Activated CD4-positive, alpha-beta T cell treated with anti-CD3 and anti-CD28 coated beads, Interleukin-2, amount 10 ng/mL, durations not matched to agents 7 days and 5 days (primary cell): ENCODE measurements at regions not wholly inside any gene's neighbourhood (a gene's known extent, or its start where the extent isn't known, plus 50 kb on each side); places are given as distances from the start of the nearest gene placed in this dataset.

Source experiments
- CTCF ChIA-PET: fragments of 350-600 bp; sonication (Branson Sonifier 250); formaldehyde crosslinking; loops from one replicate; lab custom pipeline; 2021; ENCODE audit warnings: antibody characterized with exemption; lab: Charles Lee
- POLR2A ChIA-PET: fragments of 350-600 bp; sonication (Branson Sonifier 250); formaldehyde crosslinking; loops from one replicate; lab custom pipeline; 2021; ENCODE audit warnings: antibody characterized with exemption; lab: Charles Lee
- DNase-seq: peaks from one replicate; pipeline ENCODE4 v3.0.0-alpha.2; 2020
- H3K27ac Mint-ChIP-seq: one replicate; pipeline ENCODE4 v1.8.0; 2021; ENCODE audit warnings: mild to moderate bottlenecking, moderate library complexity, mixed read lengths
- H3K27me3 Mint-ChIP-seq: one replicate; pipeline ENCODE4 v1.8.0; 2021; ENCODE audit warnings: mixed read lengths
- H3K36me3 Mint-ChIP-seq: one replicate; pipeline ENCODE4 v1.8.0; 2021; ENCODE audit warnings: low read depth, mixed read lengths
- H3K4me1 Mint-ChIP-seq: one replicate; pipeline ENCODE4 v1.8.0; 2021; ENCODE audit warnings: mixed read lengths
- H3K4me3 Mint-ChIP-seq: one replicate; pipeline ENCODE4 v1.8.0; 2021; ENCODE audit warnings: mild to moderate bottlenecking, moderate library complexity, mixed read lengths
- H3K9me3 Mint-ChIP-seq: one replicate; pipeline ENCODE4 v1.8.0; 2021; ENCODE audit warnings: mixed read lengths

- ChIA-PET CTCF (no interaction called here), POLR2A (no interaction called here)
- Mint-ChIP-seq H3K27ac (no peak overlapping the region), H3K9me3 (no peaks in the 10 kb centered on the region), H3K36me3 (no peaks in the 10 kb centered on the region), H3K4me1 (no peaks in the 10 kb centered on the region), H3K27me3 (no peaks in the 10 kb centered on the region), H3K4me3 (no peak overlapping the region)
- DNase-seq: no peak
Observed at GRCh38 chr13:104782741-104783140, 1716.5 kb upstream of the SLC10A2 start.

DNA sequence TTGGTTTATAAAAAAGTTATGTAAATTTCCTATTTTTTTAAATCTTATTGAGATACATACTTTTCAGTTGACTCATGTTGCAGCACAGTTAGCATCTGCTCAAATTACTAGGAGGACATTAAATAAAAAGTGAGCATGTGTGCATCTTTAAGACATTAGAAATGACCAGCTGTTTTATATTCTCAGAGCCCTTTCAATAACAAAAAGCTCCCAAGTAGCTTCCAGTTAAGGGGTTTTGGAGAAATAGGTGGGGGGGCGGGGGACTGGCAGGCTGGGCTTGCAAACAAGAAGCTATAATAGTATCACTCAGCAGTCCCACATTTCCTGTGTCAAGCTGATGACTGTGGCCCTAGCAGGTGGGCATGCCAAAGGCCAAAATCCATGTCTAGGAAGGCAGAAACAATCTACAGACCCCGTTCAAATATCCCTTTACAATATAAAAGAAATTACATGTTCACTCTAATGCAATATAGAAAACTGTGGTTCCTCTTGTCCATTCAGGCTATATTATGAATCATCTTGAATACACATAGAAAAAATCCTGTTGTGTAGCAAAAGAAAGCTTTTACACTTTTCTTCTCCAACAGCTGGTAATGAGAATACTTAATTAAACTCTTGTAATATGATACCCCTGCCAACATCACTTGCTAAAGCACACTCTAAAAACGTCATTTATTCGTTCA is 1713.2 kb upstream of the SLC10A2 start:
- Mint-ChIP-seq H3K9me3 (no peaks in the 10 kb centered on the region), H3K4me1 (no peaks in the 10 kb centered on the region), H3K4me3 (no peak overlapping the region), H3K36me3 (no peaks in the 10 kb centered on the region), H3K27me3 (no peaks in the 10 kb centered on the region), H3K27ac (no peak overlapping the region)
- CTCF ChIA-PET: no interaction called here
- no peak for DNase-seq
- POLR2A ChIA-PET: no interaction called here

GRCh38 chr13:104773775-104774174 is 1707.6 kb upstream of the SLC10A2 start:
- DNase-seq: no peak
- POLR2A ChIA-PET: no interaction called here

GRCh38 chr13:104769545-104769944 is 1703.3 kb upstream of the SLC10A2 start:
- Mint-ChIP-seq H3K27me3 (no peaks in the 10 kb centered on the region), H3K36me3 (no peaks in the 10 kb centered on the region), H3K9me3 (no peaks in the 10 kb centered on the region), H3K4me1 (no peaks in the 10 kb centered on the region), H3K4me3 (no peak overlapping the region), H3K27ac (no peak overlapping the region)
- no peak for DNase-seq
- ChIA-PET POLR2A (no interaction called here), CTCF (no interaction called here)

More at GRCh38 chr13:104773775-104774174, 1707.6 kb upstream of the SLC10A2 start:
- no peak overlapping the region for H3K4me3 Mint-ChIP-seq
- CTCF ChIA-PET: interaction anchor here (0.7 kb wide), 1 partner anchor 1786 kb away, joined by 3 read pairs; no protein-coding TSS in a partner anchor
- no peaks in the 10 kb centered on the region for H3K27me3 Mint-ChIP-seq
- H3K9me3 Mint-ChIP-seq: no peaks in the 10 kb centered on the region
- H3K27ac Mint-ChIP-seq: no peak overlapping the region
- no peaks in the 10 kb centered on the region for H3K36me3 Mint-ChIP-seq
- H3K4me1 Mint-ChIP-seq: no peaks in the 10 kb centered on the region

DNA sequence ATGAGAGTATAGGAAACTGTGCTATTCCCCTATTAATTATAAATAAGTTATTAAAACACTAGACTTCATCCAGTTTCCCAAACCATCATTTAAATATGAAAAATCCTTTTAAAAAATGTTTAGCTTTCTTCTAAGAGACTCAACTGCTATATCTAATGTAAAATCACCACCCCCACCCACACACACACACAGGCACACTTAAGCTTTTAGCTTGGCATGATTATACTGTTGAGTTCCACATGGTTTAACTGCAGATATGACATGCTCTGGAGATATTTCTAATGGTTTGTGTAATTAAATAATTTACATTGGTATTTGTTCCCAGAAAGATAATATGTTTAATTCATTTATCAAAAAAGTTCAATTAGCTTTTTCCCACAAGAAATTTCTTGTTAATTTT is 1700.1 kb upstream of the SLC10A2 start:
- ChIA-PET POLR2A (no interaction called here), CTCF (no interaction called here)
- H3K36me3 Mint-ChIP-seq: no peaks in the 10 kb centered on the region
- no peaks in the 10 kb centered on the region for H3K27me3 Mint-ChIP-seq
- H3K27ac Mint-ChIP-seq: no peak overlapping the region
- DNase-seq: no peak
- no peaks in the 10 kb centered on the region for H3K9me3 Mint-ChIP-seq
- no peak overlapping the region for H3K4me3 Mint-ChIP-seq
- H3K4me1 Mint-ChIP-seq: no peaks in the 10 kb centered on the region

- no peak for DNase-seq
Observed at GRCh38 chr13:104764600-104764999, 1698.4 kb upstream of the SLC10A2 start.

GRCh38 chr13:104759069-104759468 is 1692.9 kb upstream of the SLC10A2 start:
- DNase-seq: no peak
- no peak overlapping the region for H3K27ac Mint-ChIP-seq
- no peaks in the 10 kb centered on the region for H3K36me3 Mint-ChIP-seq
- no peaks in the 10 kb centered on the region for H3K9me3 Mint-ChIP-seq
- H3K4me3 Mint-ChIP-seq: no peak overlapping the region
- ChIA-PET CTCF (no interaction called here), POLR2A (no interaction called here)
- H3K27me3 Mint-ChIP-seq: no peaks in the 10 kb centered on the region
- no peaks in the 10 kb centered on the region for H3K4me1 Mint-ChIP-seq

More at GRCh38 chr13:104764600-104764999, 1698.4 kb upstream of the SLC10A2 start:
- no peak overlapping the region for H3K4me3 Mint-ChIP-seq
- no peaks in the 10 kb centered on the region for H3K9me3 Mint-ChIP-seq
- no peaks in the 10 kb centered on the region for H3K27me3 Mint-ChIP-seq
- CTCF ChIA-PET: no interaction called here
- POLR2A ChIA-PET: no interaction called here
- no peak overlapping the region for H3K27ac Mint-ChIP-seq
- no peaks in the 10 kb centered on the region for H3K36me3 Mint-ChIP-seq
- H3K4me1 Mint-ChIP-seq: no peaks in the 10 kb centered on the region

DNA sequence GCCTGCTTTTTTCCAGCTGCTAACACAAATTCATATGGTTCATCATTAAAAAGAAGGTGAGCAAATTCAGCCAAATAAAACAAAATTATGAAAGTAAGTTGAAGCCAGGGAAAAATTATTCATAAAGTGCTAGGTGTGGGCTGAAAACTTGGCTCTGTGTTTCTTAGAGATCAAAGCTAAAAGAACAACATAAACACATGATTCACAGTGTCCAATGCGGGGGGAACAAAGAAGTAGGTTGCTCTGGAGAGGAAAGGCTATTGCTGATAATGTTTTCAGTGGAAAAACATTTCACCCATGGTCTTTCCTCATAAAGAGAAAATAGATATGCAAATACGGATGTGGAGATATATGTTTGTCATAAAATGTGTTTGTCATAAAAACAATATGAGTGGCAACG is 1691.5 kb upstream of the SLC10A2 start:
- POLR2A ChIA-PET: no interaction called here
- Mint-ChIP-seq H3K36me3 (no peaks in the 10 kb centered on the region), H3K9me3 (no peaks in the 10 kb centered on the region), H3K4me3 (no peak overlapping the region), H3K27me3 (no peaks in the 10 kb centered on the region), H3K27ac (no peak overlapping the region), H3K4me1 (no peaks in the 10 kb centered on the region)
- no peak for DNase-seq
- CTCF ChIA-PET: no interaction called here

- Mint-ChIP-seq H3K9me3 (no peaks in the 10 kb centered on the region), H3K27me3 (no peaks in the 10 kb centered on the region), H3K4me1 (no peaks in the 10 kb centered on the region), H3K36me3 (no peaks in the 10 kb centered on the region), H3K4me3 (no peak overlapping the region), H3K27ac (no peak overlapping the region)
- ChIA-PET POLR2A (no interaction called here), CTCF (no interaction called here)
- no peak for DNase-seq
Observed at GRCh38 chr13:104750377-104750776, 1684.2 kb upstream of the SLC10A2 start.

- H3K36me3 Mint-ChIP-seq: no peaks in the 10 kb centered on the region
- H3K4me1 Mint-ChIP-seq: no peaks in the 10 kb centered on the region
- ChIA-PET POLR2A (no interaction called here), CTCF (no interaction called here)
- no peak overlapping the region for H3K4me3 Mint-ChIP-seq
- H3K27ac Mint-ChIP-seq: no peak overlapping the region
- H3K9me3 Mint-ChIP-seq: no peaks in the 10 kb centered on the region
- no peak for DNase-seq
- H3K27me3 Mint-ChIP-seq: no peaks in the 10 kb centered on the region
Observed at GRCh38 chr13:104740641-104741222, 1674.5 kb upstream of the SLC10A2 start.

DNA sequence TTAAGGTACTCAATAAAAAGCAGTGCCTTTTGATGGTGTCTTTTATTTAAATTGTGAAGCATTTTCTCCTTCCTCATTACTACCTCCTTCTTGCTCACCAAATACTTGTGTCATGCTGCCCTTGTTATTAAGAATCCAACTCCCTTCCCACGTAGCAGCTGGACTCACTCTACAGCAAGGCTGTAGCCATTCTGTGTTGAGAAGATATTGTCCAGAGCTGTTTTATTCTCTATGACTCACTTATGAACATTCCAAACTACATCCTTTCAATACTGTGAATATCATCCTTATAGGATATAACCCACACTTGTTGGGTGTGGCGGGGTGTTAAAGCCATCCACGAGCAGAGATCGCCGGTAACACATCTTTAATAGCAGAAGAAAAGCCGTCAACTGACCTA is 1671.5 kb upstream of the SLC10A2 start:
- CTCF ChIA-PET: no interaction called here
- H3K4me1 Mint-ChIP-seq: no peaks in the 10 kb centered on the region
- no peak overlapping the region for H3K4me3 Mint-ChIP-seq
- no peaks in the 10 kb centered on the region for H3K27me3 Mint-ChIP-seq
- POLR2A ChIA-PET: no interaction called here
- no peaks in the 10 kb centered on the region for H3K9me3 Mint-ChIP-seq
- DNase-seq: no peak
- no peak overlapping the region for H3K27ac Mint-ChIP-seq
- H3K36me3 Mint-ChIP-seq: no peaks in the 10 kb centered on the region

DNA sequence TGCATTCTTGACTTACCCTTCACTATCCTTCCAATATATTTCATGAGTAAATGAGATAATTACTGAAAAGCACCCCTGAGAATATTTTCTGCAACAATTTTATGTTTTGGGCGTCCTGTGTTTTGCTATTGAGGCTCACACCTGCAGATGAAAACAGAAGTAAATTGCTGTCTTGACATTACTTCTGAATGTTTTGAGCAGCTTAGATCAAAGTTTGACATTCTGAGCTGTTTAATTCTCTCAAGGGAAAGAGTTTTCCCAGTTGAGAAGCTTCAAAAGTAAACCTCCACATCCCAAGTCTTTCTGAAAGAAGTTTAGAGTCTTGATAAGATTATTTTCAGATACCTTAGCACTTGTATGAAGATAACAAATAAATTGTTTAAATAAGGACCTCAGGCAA is 1667.2 kb upstream of the SLC10A2 start:
- Mint-ChIP-seq H3K27ac (no peak overlapping the region), H3K9me3 (no peaks in the 10 kb centered on the region), H3K4me1 (no peaks in the 10 kb centered on the region), H3K36me3 (no peaks in the 10 kb centered on the region), H3K4me3 (no peak overlapping the region), H3K27me3 (no peaks in the 10 kb centered on the region)
- no peak for DNase-seq
- ChIA-PET POLR2A (no interaction called here), CTCF (no interaction called here)

GRCh38 chr13:104715111-104715510 is 1648.9 kb upstream of the SLC10A2 start:
- no peaks in the 10 kb centered on the region for H3K9me3 Mint-ChIP-seq
- H3K4me1 Mint-ChIP-seq: no peaks in the 10 kb centered on the region
- H3K36me3 Mint-ChIP-seq: no peaks in the 10 kb centered on the region
- H3K4me3 Mint-ChIP-seq: no peak overlapping the region
- H3K27me3 Mint-ChIP-seq: no peaks in the 10 kb centered on the region
- H3K27ac Mint-ChIP-seq: no peak overlapping the region
- ChIA-PET CTCF (no interaction called here), POLR2A (no interaction called here)
- no peak for DNase-seq
